Spleen (tissue), 11 donors: ENCODE measurements at regions not wholly inside any gene's neighbourhood (a gene's known extent, or its start where the extent isn't known, plus 50 kb on each side); places are given as distances from the start of the nearest gene placed in this dataset.

Experiments used
- DNase-seq: peaks from one replicate; pipeline ENCODE4 v3.0.0-alpha.2; 2020
- H3K27ac ChIP-seq, 8 donors: fragments of 200-600 bp; sonication (generic) in 7 of 8; 1 replicate in 4 of 8; 2 replicates in 4 of 8; pipeline versions ENCODE4 v1.5.0 to v1.8.0; 2016 to 2021; ENCODE audit warnings: inconsistent platforms in 4 of 8, mild to moderate bottlenecking in 4 of 8, moderate library complexity in 1 of 8
- H3K27me3 ChIP-seq, 7 donors: fragments of 200-600 bp; sonication (generic) in 6 of 7; replicated peaks in 1 of 7; 1 replicate in 4 of 7; 2 replicates in 3 of 7; pipeline versions ENCODE4 v1.5.0 to v1.8.0; 2016 to 2021; ENCODE audit warnings: inconsistent platforms in 3 of 7, mild to moderate bottlenecking in 1 of 7
- H3K36me3 ChIP-seq, 6 donors: fragments of 200-600 bp; sonication (generic) in 5 of 6; 1 replicate in 4 of 6; 2 replicates in 2 of 6; pipeline versions ENCODE4 v1.5.0 to v1.8.0; 2016 to 2021; ENCODE audit warnings: inconsistent platforms in 2 of 6
- H3K4me1 ChIP-seq, 6 donors: fragments of 200-600 bp; sonication (generic) in 5 of 6; 1 replicate in 3 of 6; 2 replicates in 3 of 6; pipeline versions ENCODE4 v1.5.0 to v1.8.0; 2016 to 2021; ENCODE audit warnings: inconsistent platforms in 3 of 6
- H3K4me3 ChIP-seq, 8 donors: fragments of 200-600 bp; sonication (generic) in 7 of 8; 1 replicate in 4 of 8; 2 replicates in 4 of 8; pipeline versions ENCODE4 v1.5.0 to v1.8.0; 2016 to 2021; ENCODE audit warnings: inconsistent platforms in 4 of 8, mild to moderate bottlenecking in 4 of 8, moderate library complexity in 2 of 8
- H3K9me3 ChIP-seq, 8 donors: fragments of 200-600 bp; sonication (generic) in 7 of 8; 1 replicate in 4 of 8; 2 replicates in 4 of 8; pipeline versions ENCODE4 v1.5.0 to v1.8.0; 2016 to 2021; ENCODE audit warnings: inconsistent platforms in 4 of 8
- POLR2A ChIP-seq, 3 donors: fragments of 450-650 bp; IDR thresholded peaks; one replicate each; pipeline ENCODE4 v1.5.1; 2017; ENCODE audit warnings: antibody characterized with exemption in 3 of 3, mild to moderate bottlenecking in 1 of 3
- POLR2AphosphoS5 ChIP-seq, 3 donors: sonication (generic); formaldehyde crosslinking; IDR thresholded peaks; one replicate each; pipeline ENCODE4 v1.5.1; 2017; ENCODE audit warnings: antibody characterized with exemption in 3 of 3
- WGBS, 5 donors: extraction: QIAGEN DNeasy Blood & Tissue Kit in 3 of 5; methylation state at CpG; one replicate each; pipeline versions ENCODE4 v1.1.5 to v1.1.7; 2013 to 2018; 5-methylcytosine and 5-hydroxymethylcytosine counted together
- intact Hi-C: fragments of 100-400 bp; cut with DNase I; formaldehyde crosslinking; loops from one replicate; pipeline ENCODE4 v1.15.0; 2023; ENCODE audit warnings: low total_unique reads
- TF ChIP-seq, protein P1 (sequence below), 11 experiments: fragments of 200-600 bp in 7 of 11; fragments of 450-650 bp in 4 of 11; sonication (generic) in 4 of 11; IDR thresholded peaks in 8 of 11; conservative IDR thresholded peaks in 3 of 11; 1 replicate in 7 of 11; 2 replicates in 4 of 11; pipeline versions ENCODE4 v1.4.0 to v1.8.0; 2016 to 2021; ENCODE audit warnings: antibody characterized with exemption in 11 of 11, inconsistent platforms in 4 of 11, mild to moderate bottlenecking in 1 of 11
- donor health status: healthy with polysubstance abuse.
- donor health status: DM: no; HTN: no; CAD: no; lungs with moderate emphysema.
- donor health status: DM: no; HTN: no; CAD: no.
- donor health status: Bipolar disorder and iron deficiency.
- donor health status: healthy.
- donor health status: DM: no; HTN: no; CAD: no.
- donor health status: DM: yes; HTN: yes; CAD: no.

DNA sequence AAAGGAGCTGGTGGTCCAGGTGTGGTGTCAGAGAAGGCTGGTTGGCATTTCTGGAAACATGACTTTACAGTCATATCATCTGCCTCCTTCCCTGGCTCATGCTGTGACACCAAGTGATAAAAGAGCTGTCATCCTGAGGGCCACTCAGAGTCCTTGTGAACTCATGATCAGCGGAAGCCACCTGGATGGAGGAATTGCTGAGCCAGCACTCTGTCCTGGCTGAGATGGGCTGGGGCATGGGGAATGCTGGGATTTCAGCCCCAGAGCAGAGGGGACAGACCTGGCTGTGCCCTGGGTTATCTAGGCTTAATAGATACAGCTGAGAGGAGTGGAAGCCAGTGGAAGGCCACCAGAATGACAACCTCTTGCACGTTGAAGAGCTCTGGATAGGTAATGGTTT, 214.3 kb downstream of the DHX35 start:
- Histone ChIP-seq H3K27me3 (peaks cover 0 to 15% (median 0%) of the 10 kb centered on the region in 7 donors), H3K27ac (no peak overlapping the region), H3K9me3 (no peaks in the 10 kb centered on the region), H3K4me3 (no peak overlapping the region), H3K36me3 (no peaks in the 10 kb centered on the region), H3K4me1 (no peaks in the 10 kb centered on the region)
- intact Hi-C loops: no loop called here
- TF ChIP-seq POLR2AphosphoS5 (IDR thresholded peaks at IDR 0.05): no peak
- TF ChIP-seq, protein P1, sequence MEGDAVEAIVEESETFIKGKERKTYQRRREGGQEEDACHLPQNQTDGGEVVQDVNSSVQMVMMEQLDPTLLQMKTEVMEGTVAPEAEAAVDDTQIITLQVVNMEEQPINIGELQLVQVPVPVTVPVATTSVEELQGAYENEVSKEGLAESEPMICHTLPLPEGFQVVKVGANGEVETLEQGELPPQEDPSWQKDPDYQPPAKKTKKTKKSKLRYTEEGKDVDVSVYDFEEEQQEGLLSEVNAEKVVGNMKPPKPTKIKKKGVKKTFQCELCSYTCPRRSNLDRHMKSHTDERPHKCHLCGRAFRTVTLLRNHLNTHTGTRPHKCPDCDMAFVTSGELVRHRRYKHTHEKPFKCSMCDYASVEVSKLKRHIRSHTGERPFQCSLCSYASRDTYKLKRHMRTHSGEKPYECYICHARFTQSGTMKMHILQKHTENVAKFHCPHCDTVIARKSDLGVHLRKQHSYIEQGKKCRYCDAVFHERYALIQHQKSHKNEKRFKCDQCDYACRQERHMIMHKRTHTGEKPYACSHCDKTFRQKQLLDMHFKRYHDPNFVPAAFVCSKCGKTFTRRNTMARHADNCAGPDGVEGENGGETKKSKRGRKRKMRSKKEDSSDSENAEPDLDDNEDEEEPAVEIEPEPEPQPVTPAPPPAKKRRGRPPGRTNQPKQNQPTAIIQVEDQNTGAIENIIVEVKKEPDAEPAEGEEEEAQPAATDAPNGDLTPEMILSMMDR (IDR thresholded peaks at IDR 0.05 in 8 of 11, conservative IDR thresholded peaks at IDR 0.05 in 3 of 11): no peak
- no peak for TF ChIP-seq POLR2A (IDR thresholded peaks at IDR 0.05)
- DNase-seq: no peak
- WGBS, 5 donors: 65 to 96% (median 86%) methylated on average over 2 of the region's 2 CpGs

DNA sequence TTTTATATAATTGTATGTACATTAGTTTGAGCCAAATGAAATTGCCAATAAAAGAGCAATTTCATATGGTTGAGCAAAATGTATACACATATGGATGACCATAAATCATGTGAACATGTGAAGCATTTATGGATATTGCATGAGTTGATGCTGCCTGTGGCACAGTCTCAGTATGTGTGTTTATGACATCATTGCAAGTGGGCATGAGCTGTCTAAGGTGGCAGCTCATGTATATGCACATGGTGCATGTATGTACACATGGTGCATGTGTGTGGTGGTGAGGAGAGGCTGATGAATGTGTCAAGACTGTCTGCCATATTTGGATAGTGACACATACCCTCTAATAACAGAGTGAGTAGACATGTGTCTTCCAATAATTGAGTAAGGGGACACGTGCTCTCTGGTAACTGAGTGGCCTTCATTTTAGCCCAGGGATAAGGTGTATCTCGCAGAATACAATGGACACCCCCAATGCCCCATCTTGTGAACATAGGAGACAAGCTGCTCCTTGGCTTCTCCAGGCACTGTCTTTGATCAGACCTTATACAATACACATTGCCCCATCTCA, 208.8 kb downstream of the DHX35 start:
- 67 to 88% (median 77%) methylated on average over 2 of the region's 2 CpGs for WGBS, 5 donors
- Histone ChIP-seq H3K4me1 (no peaks in the 10 kb centered on the region), H3K36me3 (no peaks in the 10 kb centered on the region), H3K27me3 (peaks cover 0 to 7% (median 0%) of the 10 kb centered on the region in 7 donors), H3K27ac (no peak overlapping the region), H3K4me3 (no peak overlapping the region), H3K9me3 (no peaks in the 10 kb centered on the region)
- DNase-seq: no peak
- TF ChIP-seq, protein P1 (IDR thresholded peaks at IDR 0.05 in 8 of 11, conservative IDR thresholded peaks at IDR 0.05 in 3 of 11): no peak
- TF ChIP-seq POLR2AphosphoS5 (IDR thresholded peaks at IDR 0.05): no peak
- no peak for TF ChIP-seq POLR2A (IDR thresholded peaks at IDR 0.05)
- intact Hi-C loops: no loop called here

DNA sequence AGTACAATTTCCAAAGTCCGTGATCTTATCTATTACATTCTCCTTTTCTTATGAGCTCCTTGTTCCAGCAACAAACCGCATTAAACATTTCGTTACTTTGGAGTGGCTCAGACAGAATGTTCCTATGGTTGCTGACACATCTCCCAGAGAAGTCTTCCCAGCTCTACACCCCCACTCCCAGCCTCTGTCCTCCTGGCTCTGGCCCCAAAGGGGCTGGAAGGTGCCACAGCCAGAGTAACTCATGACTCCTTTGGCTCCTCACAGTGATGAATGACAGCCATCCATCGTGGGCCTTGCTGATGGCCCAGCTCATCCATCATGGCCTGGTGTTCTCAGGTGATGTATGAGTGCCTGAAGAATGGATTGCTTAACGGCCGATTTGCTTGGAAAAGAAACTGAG, 203.0 kb downstream of the DHX35 start:
- no peaks in the 10 kb centered on the region for H3K9me3 ChIP-seq
- no peak overlapping the region for H3K27ac ChIP-seq
- intact Hi-C loops: no loop called here
- DNase-seq: no peak
- H3K4me3 ChIP-seq: no peak overlapping the region
- TF ChIP-seq, protein P1 (IDR thresholded peaks at IDR 0.05 in 8 of 11, conservative IDR thresholded peaks at IDR 0.05 in 3 of 11): no peak
- WGBS, 5 donors: 82 to 89% (median 86%) methylated on average over 6 of the region's 6 CpGs
- H3K36me3 ChIP-seq: no peaks in the 10 kb centered on the region
- no peaks in the 10 kb centered on the region for H3K4me1 ChIP-seq
- H3K27me3 ChIP-seq: peaks cover 0 to 4% (median 0%) of the 10 kb centered on the region in 7 donors

DNA sequence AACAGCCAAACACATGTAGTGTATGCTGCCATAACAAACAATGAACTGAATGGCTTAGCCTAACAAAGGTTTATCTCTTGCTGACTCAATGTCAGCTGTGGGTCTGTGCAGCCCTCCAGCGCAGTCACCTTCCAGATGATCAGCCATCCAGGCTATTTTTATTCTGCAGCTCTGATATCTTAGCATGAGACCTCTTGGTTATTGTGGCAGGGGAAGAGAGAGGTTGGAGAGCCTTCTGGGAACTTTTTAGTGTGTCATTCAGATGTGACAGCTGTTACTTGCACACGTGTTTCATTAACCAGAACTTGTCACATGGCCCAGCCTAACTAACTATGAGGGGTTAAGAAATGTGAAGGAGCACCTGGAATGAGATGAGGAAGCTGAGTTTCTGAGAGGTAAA, 202.5 kb downstream of the DHX35 start:
- Histone ChIP-seq H3K27ac (no peak overlapping the region), H3K4me1 (no peaks in the 10 kb centered on the region), H3K9me3 (no peaks in the 10 kb centered on the region), H3K4me3 (no peak overlapping the region), H3K36me3 (no peaks in the 10 kb centered on the region), H3K27me3 (peaks cover 0 to 4% (median 0%) of the 10 kb centered on the region in 7 donors)
- DNase-seq: no peak
- 61 to 73% (median 72%) methylated on average over 2 of the region's 2 CpGs for WGBS, 5 donors
- intact Hi-C loops: no loop called here
- TF ChIP-seq POLR2A (IDR thresholded peaks at IDR 0.05): no peak
- TF ChIP-seq, protein P1 (IDR thresholded peaks at IDR 0.05 in 8 of 11, conservative IDR thresholded peaks at IDR 0.05 in 3 of 11): no peak
- TF ChIP-seq POLR2AphosphoS5 (IDR thresholded peaks at IDR 0.05): no peak
